ENCODE measurements at regions not wholly inside any gene's neighbourhood (a gene's known extent, or its start where the extent isn't known, plus 50 kb on each side); places are given as distances from the start of the nearest gene placed in this dataset.

DNA sequence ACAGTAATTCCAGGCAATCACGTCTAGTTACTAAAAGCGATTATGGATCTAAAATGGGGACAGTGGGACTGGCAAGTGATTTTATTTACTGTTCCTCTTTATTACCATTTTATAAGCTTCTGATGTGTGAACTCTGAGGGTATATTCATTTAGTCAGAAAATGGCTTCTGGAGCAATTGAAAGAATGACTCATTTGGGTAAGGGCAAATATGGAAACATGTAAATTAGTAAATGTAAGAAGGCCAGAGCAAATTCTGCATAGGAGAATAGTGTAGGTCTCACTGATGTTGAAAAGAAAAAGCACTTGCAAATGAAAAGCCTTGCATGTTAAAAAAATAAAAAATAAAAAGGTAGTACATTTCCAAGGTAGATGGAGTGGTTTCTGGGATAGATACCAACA is 262.2 kb downstream of the KLF5 start:
- Histone ChIP-seq H3K36me3 (ENCODE audit: control insufficient read depth in 2 of 2, insufficient read depth in 1 of 2, low read length in 2 of 2) (no peaks in the 10 kb centered on the region), H3K9me3 (ENCODE audit: control insufficient read depth, insufficient read depth, low read depth, low read length) (no peaks in the 10 kb centered on the region), H3K4me1 (ENCODE audit: control insufficient read depth, insufficient read depth, low read length) (no peaks in the 10 kb centered on the region), H3K4me3 (ENCODE audit: low read depth, low read length) (no peak overlapping the region), H3K27ac (ENCODE audit: extremely low read depth, low read depth, low read length) (no peak overlapping the region)
- POLR2A ChIA-PET: no interaction called here
- CTCF ChIA-PET: no interaction called here
- TF ChIP-seq ZNF596 (tag by site-specific recombination; IDR thresholded peaks at IDR 0.05) (no peak), ZNF335 (tag by site-specific recombination; conservative IDR thresholded peaks at IDR 0.05) (no peak), ZNF621 (tag by site-specific recombination; IDR thresholded peaks at IDR 0.05) (no peak), KLF10 (tag by site-specific recombination; IDR thresholded peaks at IDR 0.05) (no peak)

DNA sequence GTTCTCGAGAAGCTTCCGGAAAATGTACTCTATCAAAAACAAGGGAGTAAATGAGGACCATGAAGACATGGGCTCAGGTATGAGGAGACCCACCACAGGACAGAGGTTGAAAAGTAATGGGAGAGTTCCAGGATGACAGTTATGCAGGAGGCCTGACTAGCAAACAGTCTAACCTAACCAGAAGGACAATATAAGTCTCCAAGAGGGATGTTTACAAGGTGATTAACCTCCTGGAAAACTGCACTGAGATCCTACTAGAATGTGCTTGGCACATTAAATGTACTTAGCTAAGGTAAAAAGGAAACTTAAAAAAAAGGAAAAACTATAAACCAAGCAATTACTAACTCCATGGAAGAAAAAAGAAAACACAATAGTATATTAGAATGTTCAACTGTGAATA is 258.3 kb downstream of the KLF5 start:
- TF ChIP-seq ZBTB1 (tag by site-specific recombination; IDR thresholded peaks at IDR 0.05): no peak
- TF ChIP-seq MEIS1 (CRISPR knock-in tag; IDR thresholded peaks at IDR 0.05; ENCODE audit: borderline replicate concordance): no peak
- no peak for TF ChIP-seq ZFP41 (tag by site-specific recombination; IDR thresholded peaks at IDR 0.05; ENCODE audit: borderline replicate concordance)
- no peak for TF ChIP-seq ZNF76 (tag by site-specific recombination; IDR thresholded peaks at IDR 0.05; ENCODE audit: borderline replicate concordance, low read depth)
- no peak for TF ChIP-seq ZNF266 (tag by site-specific recombination; IDR thresholded peaks at IDR 0.05; ENCODE audit: low read depth)
- TF ChIP-seq HOXC10 (CRISPR knock-in tag; IDR thresholded peaks at IDR 0.05): no peak
- TF ChIP-seq ZNF707 (tag by site-specific recombination; IDR thresholded peaks at IDR 0.05): no peak
- TF ChIP-seq KLF10 (tag by site-specific recombination; IDR thresholded peaks at IDR 0.05): no peak
- TF ChIP-seq, protein P1, sequence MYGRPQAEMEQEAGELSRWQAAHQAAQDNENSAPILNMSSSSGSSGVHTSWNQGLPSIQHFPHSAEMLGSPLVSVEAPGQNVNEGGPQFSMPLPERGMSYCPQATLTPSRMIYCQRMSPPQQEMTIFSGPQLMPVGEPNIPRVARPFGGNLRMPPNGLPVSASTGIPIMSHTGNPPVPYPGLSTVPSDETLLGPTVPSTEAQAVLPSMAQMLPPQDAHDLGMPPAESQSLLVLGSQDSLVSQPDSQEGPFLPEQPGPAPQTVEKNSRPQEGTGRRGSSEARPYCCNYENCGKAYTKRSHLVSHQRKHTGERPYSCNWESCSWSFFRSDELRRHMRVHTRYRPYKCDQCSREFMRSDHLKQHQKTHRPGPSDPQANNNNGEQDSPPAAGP (tag by site-specific recombination; IDR thresholded peaks at IDR 0.05): no peak
- no peak for TF ChIP-seq ZNF248 (tag by site-specific recombination; IDR thresholded peaks at IDR 0.05)
- CTCF ChIA-PET: no interaction called here
- H3K36me3 ChIP-seq (ENCODE audit: control insufficient read depth in 2 of 2, insufficient read depth in 1 of 2, low read length in 2 of 2): no peaks in the 10 kb centered on the region

DNA sequence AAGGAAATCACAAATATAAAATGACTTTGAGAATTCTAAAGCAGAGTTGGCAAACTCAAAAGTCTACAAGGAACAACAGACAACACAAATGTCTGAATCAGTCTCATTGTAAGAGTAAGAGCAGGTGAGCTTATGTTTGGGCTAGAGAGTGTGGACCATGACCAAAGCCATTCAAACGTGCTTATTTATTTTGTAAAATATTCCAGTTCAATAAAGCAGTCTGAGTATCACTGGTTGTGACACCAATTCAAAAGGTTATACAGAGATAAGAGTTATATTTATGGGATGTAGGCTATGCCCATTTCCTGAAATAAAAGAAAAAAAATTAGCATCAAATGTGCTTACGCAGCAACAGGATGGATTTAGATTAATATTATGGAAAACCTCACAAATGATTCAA is 251.6 kb downstream of the KLF5 start:
- Histone ChIP-seq H3K9me3 (ENCODE audit: control insufficient read depth, insufficient read depth, low read depth, low read length) (no peaks in the 10 kb centered on the region), H3K36me3 (ENCODE audit: control insufficient read depth in 2 of 2, insufficient read depth in 1 of 2, low read length in 2 of 2) (no peaks in the 10 kb centered on the region), H3K4me1 (ENCODE audit: control insufficient read depth, insufficient read depth, low read length) (no peaks in the 10 kb centered on the region), H3K4me3 (ENCODE audit: low read depth, low read length) (no peak overlapping the region), H3K27ac (ENCODE audit: extremely low read depth, low read depth, low read length) (no peak overlapping the region)
- POLR2A ChIA-PET: no interaction called here
- TF ChIP-seq HOXC10 (CRISPR knock-in tag; IDR thresholded peaks at IDR 0.05): no peak
- no peak for TF ChIP-seq ZNF48 (tag by site-specific recombination; IDR thresholded peaks at IDR 0.05)
- TF ChIP-seq, protein P2, sequence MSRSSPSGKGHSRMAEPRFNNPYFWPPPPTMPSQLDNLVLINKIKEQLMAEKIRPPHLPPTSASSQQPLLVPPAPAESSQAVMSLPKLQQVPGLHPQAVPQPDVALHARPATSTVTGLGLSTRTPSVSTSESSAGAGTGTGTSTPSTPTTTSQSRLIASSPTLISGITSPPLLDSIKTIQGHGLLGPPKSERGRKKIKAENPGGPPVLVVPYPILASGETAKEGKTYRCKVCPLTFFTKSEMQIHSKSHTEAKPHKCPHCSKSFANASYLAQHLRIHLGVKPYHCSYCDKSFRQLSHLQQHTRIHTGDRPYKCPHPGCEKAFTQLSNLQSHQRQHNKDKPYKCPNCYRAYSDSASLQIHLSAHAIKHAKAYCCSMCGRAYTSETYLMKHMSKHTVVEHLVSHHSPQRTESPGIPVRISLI (tag by site-specific recombination; IDR thresholded peaks at IDR 0.05): no peak
- TF ChIP-seq ZNF214 (tag by site-specific recombination; IDR thresholded peaks at IDR 0.05; ENCODE audit: borderline replicate concordance): no peak
- TF ChIP-seq FEZF1 (tag by site-specific recombination; IDR thresholded peaks at IDR 0.05): no peak
- TF ChIP-seq ZFP3 (tag by site-specific recombination; IDR thresholded peaks at IDR 0.05; ENCODE audit: low read depth): no peak
- TF ChIP-seq, protein P3, sequence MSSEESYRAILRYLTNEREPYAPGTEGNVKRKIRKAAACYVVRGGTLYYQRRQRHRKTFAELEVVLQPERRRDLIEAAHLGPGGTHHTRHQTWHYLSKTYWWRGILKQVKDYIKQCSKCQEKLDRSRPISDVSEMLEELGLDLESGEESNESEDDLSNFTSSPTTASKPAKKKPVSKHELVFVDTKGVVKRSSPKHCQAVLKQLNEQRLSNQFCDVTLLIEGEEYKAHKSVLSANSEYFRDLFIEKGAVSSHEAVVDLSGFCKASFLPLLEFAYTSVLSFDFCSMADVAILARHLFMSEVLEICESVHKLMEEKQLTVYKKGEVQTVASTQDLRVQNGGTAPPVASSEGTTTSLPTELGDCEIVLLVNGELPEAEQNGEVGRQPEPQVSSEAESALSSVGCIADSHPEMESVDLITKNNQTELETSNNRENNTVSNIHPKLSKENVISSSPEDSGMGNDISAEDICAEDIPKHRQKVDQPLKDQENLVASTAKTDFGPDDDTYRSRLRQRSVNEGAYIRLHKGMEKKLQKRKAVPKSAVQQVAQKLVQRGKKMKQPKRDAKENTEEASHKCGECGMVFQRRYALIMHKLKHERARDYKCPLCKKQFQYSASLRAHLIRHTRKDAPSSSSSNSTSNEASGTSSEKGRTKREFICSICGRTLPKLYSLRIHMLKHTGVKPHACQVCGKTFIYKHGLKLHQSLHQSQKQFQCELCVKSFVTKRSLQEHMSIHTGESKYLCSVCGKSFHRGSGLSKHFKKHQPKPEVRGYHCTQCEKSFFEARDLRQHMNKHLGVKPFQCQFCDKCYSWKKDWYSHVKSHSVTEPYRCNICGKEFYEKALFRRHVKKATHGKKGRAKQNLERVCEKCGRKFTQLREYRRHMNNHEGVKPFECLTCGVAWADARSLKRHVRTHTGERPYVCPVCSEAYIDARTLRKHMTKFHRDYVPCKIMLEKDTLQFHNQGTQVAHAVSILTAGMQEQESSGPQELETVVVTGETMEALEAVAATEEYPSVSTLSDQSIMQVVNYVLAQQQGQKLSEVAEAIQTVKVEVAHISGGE (tag by site-specific recombination; conservative IDR thresholded peaks at IDR 0.05; ENCODE audit: low read depth): no peak
- TF ChIP-seq ZNF529 (tag by site-specific recombination; IDR thresholded peaks at IDR 0.05; ENCODE audit: insufficient replicate concordance): no peak
- TF ChIP-seq OVOL3 (tag by site-specific recombination; IDR thresholded peaks at IDR 0.05): no peak
- TF ChIP-seq ZNF404 (tag by site-specific recombination; IDR thresholded peaks at IDR 0.05): no peak
- TF ChIP-seq ZNF473 (tag by site-specific recombination; IDR thresholded peaks at IDR 0.05): no peak
- no peak for TF ChIP-seq REPIN1 (tag by site-specific recombination; IDR thresholded peaks at IDR 0.05; ENCODE audit: low read depth)
- TF ChIP-seq ZBTB1 (tag by site-specific recombination; IDR thresholded peaks at IDR 0.05): no peak
- TF ChIP-seq ZNF24 (tag by site-specific recombination; IDR thresholded peaks at IDR 0.05): no peak
- no peak for TF ChIP-seq ZNF530 (tag by site-specific recombination; IDR thresholded peaks at IDR 0.05; ENCODE audit: low read depth)
- CTCF ChIA-PET: no interaction called here

More for the DNA sequence above, 258.3 kb downstream of the KLF5 start:
- Histone ChIP-seq H3K4me3 (ENCODE audit: low read depth, low read length) (no peak overlapping the region), H3K27ac (ENCODE audit: extremely low read depth, low read depth, low read length) (no peak overlapping the region), H3K9me3 (ENCODE audit: control insufficient read depth, insufficient read depth, low read depth, low read length) (no peaks in the 10 kb centered on the region), H3K4me1 (ENCODE audit: control insufficient read depth, insufficient read depth, low read length) (no peaks in the 10 kb centered on the region)
- POLR2A ChIA-PET: no interaction called here

All from HEK293 (cell line).